IMR-90 (cell line): ENCODE measurements at regions not wholly inside any gene's neighbourhood (a gene's known extent, or its start where the extent isn't known, plus 50 kb on each side); places are given as distances from the start of the nearest gene placed in this dataset.

Experiments
- ATAC-seq: fragments of 200-7000 bp; cut with Tn5 transposase; 2 replicates; pipeline ENCODE4 v1.9.1; 2020; ENCODE audit warnings: low read depth, mild to moderate bottlenecking, moderate library complexity
- BruUV-seq: library from RNA; stranded (reverse); fragments of 400-500 nt; replicated peaks from 2 replicates; lab custom pipeline; 2021; lab: Mats Ljungman, UMichigan
- CTCF ChIA-PET: fragments of 300-600 bp; formaldehyde crosslinking; extraction: SDS; loops from one replicate; lab custom pipeline; 2021; ENCODE audit warnings: antibody characterized with exemption; lab: Yijun Ruan, JAX
- POLR2A ChIA-PET: fragments of 300-600 bp; sonication (Branson Sonifier 250); formaldehyde crosslinking; loops from one replicate; lab custom pipeline; 2022; ENCODE audit warnings: antibody characterized with exemption; ENCODE audit not compliant: unreplicated experiment; lab: Charles Lee
- DNase-seq: peaks from one replicate; pipeline ENCODE4 v3.0.0; 2013
- H2AFZ ChIP-seq: replicated peaks from 2 replicates; pipeline ENCODE3; 2013; ENCODE audit warnings: low read length, mild to moderate bottlenecking; ENCODE audit not compliant: poor library complexity
- H2AK5ac ChIP-seq: 2 replicates; pipeline ENCODE4 v1.6.1; 2013; ENCODE audit warnings: low read depth, low read length, inconsistent platforms
- H2AK9ac ChIP-seq: replicated peaks from 2 replicates; pipeline ENCODE3; 2013; ENCODE audit warnings: mild to moderate bottlenecking, low read depth, low read length, moderate library complexity; ENCODE audit not compliant: poor library complexity
- H2BK120ac ChIP-seq: 2 replicates; pipeline ENCODE4 v1.6.1; 2013; ENCODE audit warnings: low read depth, low read length, inconsistent platforms
- H2BK15ac ChIP-seq: 3 replicates; pipeline ENCODE4 v1.6.1; 2013; ENCODE audit warnings: low read depth, low read length, inconsistent platforms
- H2BK20ac ChIP-seq: 2 replicates; pipeline ENCODE4 v1.6.1; 2013; ENCODE audit warnings: low read depth, mild to moderate bottlenecking, inconsistent platforms, low read length, moderate library complexity
- H2BK5ac ChIP-seq: 2 replicates; pipeline ENCODE4 v1.6.1; 2013; ENCODE audit warnings: mild to moderate bottlenecking, low read depth, low read length, inconsistent platforms; ENCODE audit not compliant: poor library complexity, severe bottlenecking
- H3K14ac ChIP-seq: replicated peaks from 2 replicates; pipeline ENCODE4 v1.6.1; 2013; ENCODE audit warnings: low read depth, low read length, inconsistent platforms
- H3K18ac ChIP-seq: 2 replicates; pipeline ENCODE4 v1.6.1; 2013; ENCODE audit warnings: low read depth, low read length, control low read depth
- H3K23ac ChIP-seq: 2 replicates; pipeline ENCODE4 v1.6.1; 2013; ENCODE audit warnings: low read depth, low read length, inconsistent platforms
- H3K27ac ChIP-seq: 2 replicates; pipeline ENCODE4 v1.5.1; 2013; ENCODE audit warnings: mild to moderate bottlenecking, control low read depth, low read length; ENCODE audit not compliant: insufficient read depth
- H3K27me3 ChIP-seq: 2 replicates; pipeline ENCODE4 v1.6.1; 2013; ENCODE audit warnings: low read length; ENCODE audit not compliant: control insufficient read depth, insufficient read depth
- H3K36me3 ChIP-seq: 2 replicates; pipeline ENCODE4 v1.6.1; 2013; ENCODE audit warnings: low read length, mixed read lengths; ENCODE audit not compliant: control insufficient read depth, insufficient read depth
- H3K4ac ChIP-seq: 2 replicates; pipeline ENCODE4 v1.6.1; 2013; ENCODE audit warnings: low read depth, low read length, inconsistent platforms
- H3K4me1 ChIP-seq: 2 replicates; pipeline ENCODE4 v1.6.1; 2013; ENCODE audit warnings: low read length, mixed read lengths; ENCODE audit not compliant: control insufficient read depth, insufficient read depth
- H3K4me2 ChIP-seq: 2 replicates; pipeline ENCODE4 v1.6.1; 2013; ENCODE audit warnings: low read depth, mild to moderate bottlenecking, control low read depth, low read length, moderate library complexity
- H3K4me3 ChIP-seq: 2 replicates; pipeline ENCODE4 v1.5.1; 2013; ENCODE audit warnings: low read depth, mild to moderate bottlenecking, control low read depth, low read length, moderate library complexity; ENCODE audit not compliant: insufficient read depth
- H3K56ac ChIP-seq: 2 replicates; pipeline ENCODE4 v1.6.1; 2013; ENCODE audit warnings: low read length, inconsistent platforms; ENCODE audit not compliant: insufficient read depth; ENCODE audit errors: extremely low read depth
- H3K79me1 ChIP-seq, 2 experiments: 2 replicates each; pipeline ENCODE4 v1.6.1; 2013; ENCODE audit warnings: low read length in 2 of 2, inconsistent platforms in 1 of 2, low read depth in 1 of 2
- H3K9ac ChIP-seq: 2 replicates; pipeline ENCODE4 v1.6.1; 2013; ENCODE audit warnings: low read depth, low read length, control low read depth
- H3K9me1 ChIP-seq: 2 replicates; pipeline ENCODE4 v1.6.1; 2013; ENCODE audit warnings: low read length, inconsistent platforms; ENCODE audit not compliant: insufficient read depth
- H3K9me3 ChIP-seq: 2 replicates; pipeline ENCODE4 v1.6.1; 2013; ENCODE audit warnings: low read length; ENCODE audit not compliant: control insufficient read depth, insufficient read depth
- H4K20me1 ChIP-seq: 2 replicates; pipeline ENCODE4 v1.6.1; 2013; ENCODE audit warnings: low read length, inconsistent platforms; ENCODE audit not compliant: insufficient read depth
- H4K5ac ChIP-seq: 2 replicates; pipeline ENCODE4 v1.6.1; 2013; ENCODE audit warnings: mild to moderate bottlenecking, low read depth, low read length, control low read depth
- H4K8ac ChIP-seq, 2 experiments: 2 replicates each; pipeline ENCODE4 v1.6.1; 2013; ENCODE audit warnings: low read depth in 2 of 2, low read length in 2 of 2, control low read depth in 1 of 2, inconsistent platforms in 1 of 2
- H4K91ac ChIP-seq: 2 replicates; pipeline ENCODE4 v1.6.1; 2013; ENCODE audit warnings: low read depth, low read length, inconsistent platforms; ENCODE audit not compliant: insufficient read depth
- BHLHE40 ChIP-seq: fragments of 150-350 bp; IDR thresholded peaks from 2 replicates; pipeline ENCODE4 v1.6.1; 2016; ENCODE audit warnings: mild to moderate bottlenecking, low read depth, low read length
- CEBPB ChIP-seq: IDR thresholded peaks from 2 replicates; pipeline ENCODE4 v1.6.1; 2012; ENCODE audit warnings: low read depth, low read length, improper control_type of control experiment
- CHD1 ChIP-seq: IDR thresholded peaks from 2 replicates; pipeline ENCODE4 v1.6.1; 2012; ENCODE audit warnings: low read depth, low read length, improper control_type of control experiment
- ELK1 ChIP-seq: fragments of 150-350 bp; IDR thresholded peaks from 2 replicates; pipeline ENCODE4 v1.6.1; 2016; ENCODE audit warnings: low read depth, mild to moderate bottlenecking, low read length, moderate library complexity, borderline replicate concordance
- FOS ChIP-seq: fragments of 150-350 bp; IDR thresholded peaks from 2 replicates; pipeline ENCODE4 v1.6.1; 2016; ENCODE audit warnings: low read depth, low read length
- MAFK ChIP-seq: IDR thresholded peaks from 2 replicates; pipeline ENCODE4 v1.6.1; 2012; ENCODE audit warnings: low read depth, low read length, improper control_type of control experiment
- MAZ ChIP-seq: IDR thresholded peaks from 2 replicates; pipeline ENCODE4 v1.6.1; 2012; ENCODE audit warnings: low read depth, mild to moderate bottlenecking, low read length, improper control_type of control experiment, moderate library complexity, borderline replicate concordance
- MXI1 ChIP-seq: IDR thresholded peaks from 2 replicates; pipeline ENCODE4 v1.6.1; 2012; ENCODE audit warnings: low read depth, mild to moderate bottlenecking, low read length, moderate library complexity, borderline replicate concordance
- NFE2L2 ChIP-seq: fragments of 150-350 bp; IDR thresholded peaks from 2 replicates; pipeline ENCODE4 v1.6.1; 2016; ENCODE audit warnings: low read depth, mild to moderate bottlenecking, low read length
- POLR2A ChIP-seq: IDR thresholded peaks from 2 replicates; pipeline ENCODE4 v1.6.1; 2012; ENCODE audit warnings: mild to moderate bottlenecking, low read depth, low read length
- RAD21 ChIP-seq: IDR thresholded peaks from 2 replicates; pipeline ENCODE4 v1.6.1; 2012; ENCODE audit warnings: low read length, improper control_type of control experiment
- RCOR1 ChIP-seq: IDR thresholded peaks from 2 replicates; pipeline ENCODE4 v1.6.1; 2012; ENCODE audit warnings: mild to moderate bottlenecking, low read length, improper control_type of control experiment; ENCODE audit not compliant: insufficient replicate concordance
- RFX5 ChIP-seq: IDR thresholded peaks from 2 replicates; pipeline ENCODE4 v1.8.0; 2012; ENCODE audit warnings: low read depth, mild to moderate bottlenecking, low read length, moderate library complexity
- SMC3 ChIP-seq: fragments of 150-350 bp; IDR thresholded peaks from 2 replicates; pipeline ENCODE4 v1.6.1; 2016; ENCODE audit warnings: low read depth, mild to moderate bottlenecking, antibody characterized with exemption, low read length, moderate library complexity
- USF2 ChIP-seq: fragments of 150-350 bp; IDR thresholded peaks from 2 replicates; pipeline ENCODE4 v1.6.1; 2017; ENCODE audit warnings: mild to moderate bottlenecking, antibody characterized with exemption, low read length, low read depth
- WGBS, 2 experiments: methylation state at CpG; one replicate each; pipeline versions ENCODE4 v1.1.5 to v1.1.7; 2013; ENCODE audit warnings: missing lambda C conversion rate in 2 of 2; ENCODE audit not compliant: insufficient read length in 1 of 2; ENCODE audit errors: extremely low coverage in 2 of 2; 5-methylcytosine and 5-hydroxymethylcytosine counted together
- dilution Hi-C: fragments of 300-500 bp; cut with HindIII; formaldehyde crosslinking; loops from one replicate; pipeline ENCODE4 v1.14.3; 2018; ENCODE audit warnings: low sequenced_read_pairs; ENCODE audit not compliant: unreplicated experiment
- in situ Hi-C: fragments of 300-500 bp; cut with MboI; formaldehyde crosslinking; loops from 3 replicates; pipeline ENCODE4 v1.14.3; 2019; ENCODE audit warnings: low sequenced_read_pairs, inconsistent platforms, mixed read lengths
- intact Hi-C: fragments of 100-400 bp; cut with micrococcal nuclease; formaldehyde crosslinking; loops from 2 replicates; pipeline ENCODE4 v1.10.0; 2022

- no CpG with 5 or more reads among the region's 6 CpGs for WGBS, 2 experiments
- ATAC-seq: no peak
These were observed 527.9 kb upstream of the B3GAT1 start for GRCh38 chr11:134939905-134940304.

More at GRCh38 chr11:134939905-134940304, 527.9 kb upstream of the B3GAT1 start:
- Histone ChIP-seq H4K8ac (no peak overlapping the region; a peak in 1 of 4 replicates), H3K27me3 (no peaks in the 10 kb centered on the region), H4K91ac (no peak overlapping the region), H3K36me3 (no peaks in the 10 kb centered on the region), H3K18ac (no peak overlapping the region), H3K4me1 (no peaks in the 10 kb centered on the region; the same call in 1 of the 2 replicates), H3K4me3 (no peak overlapping the region), H2BK120ac (no peak overlapping the region), H3K14ac (no peak overlapping the region), H3K27ac (no peak overlapping the region), H4K20me1 (no peaks in the 10 kb centered on the region), H2AK5ac (no peak overlapping the region), H3K23ac (no peak overlapping the region), H3K9ac (no peak overlapping the region), H3K9me3 (peaks cover 2% of the 10 kb centered on the region; the same call in 1 of the 2 replicates), H3K4me2 (no peak overlapping the region), H3K79me1 (no peaks in the 10 kb centered on the region), H3K9me1 (0 out of 2 replicates have a peak, but pooled peaks cover 3% of the 10 kb centered on the region), H2BK20ac (no peak overlapping the region), H2BK5ac (no peak overlapping the region), H2AFZ (no peak overlapping the region), H2AK9ac (no peak overlapping the region), H4K5ac (no peak overlapping the region), H3K56ac (no peak overlapping the region), H3K4ac (no peak overlapping the region), H2BK15ac (no peak overlapping the region)
- ChIA-PET POLR2A (no interaction called here), CTCF (no interaction called here)
- in situ Hi-C loops: no loop called here
- intact Hi-C loops: no loop called here
- BruUV-seq: no TSS peak
- DNase-seq: no peak
- TF ChIP-seq RFX5 (no peak), SMC3 (no peak), ELK1 (no peak), MAFK (no peak), MAZ (no peak), FOS (no peak), MXI1 (no peak), NFE2L2 (no peak), BHLHE40 (no peak), CHD1 (no peak), RCOR1 (no peak), RAD21 (no peak), USF2 (no peak), CEBPB (no peak), POLR2A (no peak)
- dilution Hi-C loops: no loop called here
